Skin of body (tissue), 1 donor: ENCODE measurements at regions not wholly inside any gene's neighbourhood (a gene's known extent, or its start where the extent isn't known, plus 50 kb on each side); places are given as distances from the start of the nearest gene placed in this dataset.
A peak's percentile ranks its signal among the peaks of the same experiment; 100 is the strongest.

ENCODE experiments used
- DNase-seq: peaks from one replicate; lab custom pipeline; 2025; lab: John Stamatoyannopoulos, UW

GRCh38 chr20:18971121-18971520, 157.5 kb downstream of the SCP2D1 start:
- no peak for DNase-seq

GRCh38 chr20:18971574-18971973, 158.0 kb downstream of the SCP2D1 start:
- no peak for DNase-seq

- no peak for DNase-seq
Observed at GRCh38 chr20:18972251-18972876, 158.8 kb downstream of the SCP2D1 start.

GRCh38 chr20:18973529-18974173, 160.1 kb downstream of the SCP2D1 start:
- DNase-seq = no peak

GRCh38 chr20:18974660-18975059, 161.1 kb downstream of the SCP2D1 start:
- DNase-seq = no peak

- DNase-seq = no peak
Observed at GRCh38 chr20:18977441-18977840, 163.9 kb downstream of the SCP2D1 start.

- DNase-seq = no peak
Observed at GRCh38 chr20:18978311-18978710, 164.7 kb downstream of the SCP2D1 start.

GRCh38 chr20:18979132-18979531, 165.5 kb downstream of the SCP2D1 start:
- no peak for DNase-seq

GRCh38 chr20:18981962-18982539, 168.5 kb downstream of the SCP2D1 start:
- no peak for DNase-seq

GRCh38 chr20:18983796-18984195, 170.2 kb downstream of the SCP2D1 start:
- no peak for DNase-seq

GRCh38 chr20:18984238-18985200, 170.9 kb downstream of the SCP2D1 start:
- DNase-seq = no peak

GRCh38 chr20:18985551-18985950, 172.0 kb downstream of the SCP2D1 start:
- no peak for DNase-seq

GRCh38 chr20:18986146-18986830, 172.7 kb downstream of the SCP2D1 start:
- no peak for DNase-seq

- DNase-seq = no peak
Observed at GRCh38 chr20:18986895-18987580, 173.5 kb downstream of the SCP2D1 start.

- no peak for DNase-seq
Observed at GRCh38 chr20:18987781-18988360, 174.3 kb downstream of the SCP2D1 start.

- DNase-seq = no peak
Observed at GRCh38 chr20:18988701-18989100, 175.1 kb downstream of the SCP2D1 start.

- DNase-seq = peak; percentile 80
Observed at GRCh38 chr20:18989736-18990474, 176.3 kb downstream of the SCP2D1 start.

GRCh38 chr20:18991012-18991411, 177.4 kb downstream of the SCP2D1 start:
- no peak for DNase-seq

- no peak for DNase-seq
Observed at GRCh38 chr20:18992418-18992817, 178.8 kb downstream of the SCP2D1 start.

- DNase-seq = no peak
Observed at GRCh38 chr20:18995455-18995854, 181.9 kb downstream of the SCP2D1 start.
